HFF-Myc (cell line): ENCODE measurements at regions not wholly inside any gene's neighbourhood (a gene's known extent, or its start where the extent isn't known, plus 50 kb on each side); places are given as distances from the start of the nearest gene placed in this dataset.

Experiments used
- DNase-seq: peaks from one replicate; pipeline ENCODE4 v3.0.0-alpha.2; 2011; ENCODE audit warnings: low read depth; ENCODE audit errors: extremely low read depth
- H3K4me3 ChIP-seq: replicated peaks from 2 replicates; pipeline ENCODE4 v1.5.1; 2011; ENCODE audit warnings: low read depth, mild to moderate bottlenecking, control low read depth, low read length
- TF ChIP-seq, protein P1 (sequence below): IDR thresholded peaks from 2 replicates; pipeline ENCODE4 v1.5.1; 2012; ENCODE audit warnings: mild to moderate bottlenecking, low read depth, low read length, control low read depth; ENCODE audit errors: missing control alignments

DNA sequence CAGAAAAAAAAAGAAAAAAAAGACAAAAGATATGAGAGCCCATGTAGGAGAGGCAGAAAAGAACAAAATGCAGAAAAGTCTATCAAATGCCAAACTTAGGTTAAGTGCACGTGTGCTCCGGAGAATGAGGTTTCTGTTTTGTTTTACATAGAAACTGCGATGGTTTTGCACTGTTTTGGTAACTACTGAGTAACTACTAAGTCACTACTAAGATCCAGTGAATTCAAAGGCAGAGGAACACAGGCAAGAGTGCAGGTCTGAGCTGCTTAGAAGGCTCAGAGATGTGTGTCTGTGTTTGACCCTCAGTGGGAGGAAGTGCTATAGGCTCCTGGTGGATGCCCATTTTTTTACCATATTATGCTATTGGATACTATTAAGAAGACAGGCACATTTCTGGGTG, 299.3 kb downstream of the NDFIP2 start:
- no peak for DNase-seq
- H3K4me3 ChIP-seq = no peak overlapping the region
- TF ChIP-seq, protein P1, sequence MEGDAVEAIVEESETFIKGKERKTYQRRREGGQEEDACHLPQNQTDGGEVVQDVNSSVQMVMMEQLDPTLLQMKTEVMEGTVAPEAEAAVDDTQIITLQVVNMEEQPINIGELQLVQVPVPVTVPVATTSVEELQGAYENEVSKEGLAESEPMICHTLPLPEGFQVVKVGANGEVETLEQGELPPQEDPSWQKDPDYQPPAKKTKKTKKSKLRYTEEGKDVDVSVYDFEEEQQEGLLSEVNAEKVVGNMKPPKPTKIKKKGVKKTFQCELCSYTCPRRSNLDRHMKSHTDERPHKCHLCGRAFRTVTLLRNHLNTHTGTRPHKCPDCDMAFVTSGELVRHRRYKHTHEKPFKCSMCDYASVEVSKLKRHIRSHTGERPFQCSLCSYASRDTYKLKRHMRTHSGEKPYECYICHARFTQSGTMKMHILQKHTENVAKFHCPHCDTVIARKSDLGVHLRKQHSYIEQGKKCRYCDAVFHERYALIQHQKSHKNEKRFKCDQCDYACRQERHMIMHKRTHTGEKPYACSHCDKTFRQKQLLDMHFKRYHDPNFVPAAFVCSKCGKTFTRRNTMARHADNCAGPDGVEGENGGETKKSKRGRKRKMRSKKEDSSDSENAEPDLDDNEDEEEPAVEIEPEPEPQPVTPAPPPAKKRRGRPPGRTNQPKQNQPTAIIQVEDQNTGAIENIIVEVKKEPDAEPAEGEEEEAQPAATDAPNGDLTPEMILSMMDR = no peak

DNA sequence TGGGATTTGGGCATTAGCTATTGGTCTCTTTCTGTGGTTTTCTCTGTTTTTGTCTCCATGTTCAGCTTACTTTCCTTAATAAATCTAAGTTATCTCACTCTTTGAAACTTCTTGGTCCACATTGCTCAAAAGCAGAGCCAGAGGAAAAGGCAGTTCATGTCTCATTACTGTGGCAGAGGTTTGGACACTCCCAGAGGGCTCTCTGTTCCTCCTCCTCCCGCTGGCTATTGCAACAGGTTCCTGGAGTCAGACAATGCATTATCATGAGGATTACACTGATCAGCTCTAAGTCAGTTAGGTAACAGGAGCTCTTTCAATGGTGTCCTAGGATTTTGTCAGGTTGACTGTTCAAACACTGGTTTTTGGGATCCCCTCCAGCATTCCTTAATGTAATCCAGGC, 298.8 kb downstream of the NDFIP2 start:
- no peak overlapping the region for H3K4me3 ChIP-seq
- TF ChIP-seq, protein P1 = no peak
- no peak for DNase-seq

DNA sequence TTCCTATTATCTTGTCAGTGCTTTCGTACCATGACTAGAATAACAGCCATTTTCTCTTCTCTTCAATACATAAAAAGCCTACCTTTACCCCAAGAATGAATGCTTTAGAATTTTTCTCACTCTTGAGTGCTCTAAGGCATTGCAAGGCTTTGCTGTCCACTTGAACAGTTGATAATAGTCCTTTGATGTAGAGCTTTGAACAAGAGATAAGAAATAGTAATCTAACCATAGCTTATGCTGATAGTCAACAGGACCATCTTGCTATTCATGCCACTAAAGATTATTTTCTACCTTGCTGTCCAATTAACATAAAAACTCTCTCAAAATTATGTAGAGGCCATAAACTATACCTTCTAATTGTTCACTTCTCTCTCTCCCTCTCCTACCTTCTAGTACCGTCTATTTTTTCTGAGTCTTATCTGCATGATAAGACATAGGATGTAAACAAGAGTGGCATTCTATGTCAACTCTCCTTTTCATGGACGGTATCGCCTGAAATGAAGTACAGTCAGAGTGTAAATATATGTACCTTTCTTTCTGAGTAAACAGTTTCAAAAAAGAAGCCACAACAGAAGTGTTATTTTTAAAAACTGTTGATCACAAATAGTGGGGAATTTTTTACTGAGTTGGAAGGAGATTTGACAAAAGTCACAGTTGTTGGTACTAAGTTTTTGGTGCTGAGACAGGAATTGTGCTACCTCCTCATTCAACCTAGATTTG, 297.9 kb downstream of the NDFIP2 start:
- H3K4me3 ChIP-seq = no peak overlapping the region
- DNase-seq = no peak
- TF ChIP-seq, protein P1 = no peak

DNA sequence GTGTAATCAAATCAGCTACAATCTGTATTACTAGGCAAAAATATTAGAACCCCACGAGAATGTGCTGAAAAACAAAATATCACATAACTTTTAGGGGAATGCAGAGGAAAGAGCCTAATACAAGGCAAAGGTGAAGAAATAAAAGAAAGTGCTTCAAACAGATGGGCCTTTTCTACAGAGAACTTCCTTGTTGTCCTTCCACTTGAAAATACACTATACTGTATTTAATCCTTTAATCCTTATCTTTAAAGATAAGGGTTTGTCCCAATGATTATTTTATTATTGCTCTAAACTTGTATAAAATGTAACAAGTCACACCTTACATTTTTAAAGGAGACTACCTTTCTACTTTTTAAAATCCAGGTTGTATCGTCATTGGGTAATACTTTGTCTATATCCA, 296.5 kb downstream of the NDFIP2 start:
- H3K4me3 ChIP-seq = no peak overlapping the region
- TF ChIP-seq, protein P1 = no peak
- no peak for DNase-seq

DNA sequence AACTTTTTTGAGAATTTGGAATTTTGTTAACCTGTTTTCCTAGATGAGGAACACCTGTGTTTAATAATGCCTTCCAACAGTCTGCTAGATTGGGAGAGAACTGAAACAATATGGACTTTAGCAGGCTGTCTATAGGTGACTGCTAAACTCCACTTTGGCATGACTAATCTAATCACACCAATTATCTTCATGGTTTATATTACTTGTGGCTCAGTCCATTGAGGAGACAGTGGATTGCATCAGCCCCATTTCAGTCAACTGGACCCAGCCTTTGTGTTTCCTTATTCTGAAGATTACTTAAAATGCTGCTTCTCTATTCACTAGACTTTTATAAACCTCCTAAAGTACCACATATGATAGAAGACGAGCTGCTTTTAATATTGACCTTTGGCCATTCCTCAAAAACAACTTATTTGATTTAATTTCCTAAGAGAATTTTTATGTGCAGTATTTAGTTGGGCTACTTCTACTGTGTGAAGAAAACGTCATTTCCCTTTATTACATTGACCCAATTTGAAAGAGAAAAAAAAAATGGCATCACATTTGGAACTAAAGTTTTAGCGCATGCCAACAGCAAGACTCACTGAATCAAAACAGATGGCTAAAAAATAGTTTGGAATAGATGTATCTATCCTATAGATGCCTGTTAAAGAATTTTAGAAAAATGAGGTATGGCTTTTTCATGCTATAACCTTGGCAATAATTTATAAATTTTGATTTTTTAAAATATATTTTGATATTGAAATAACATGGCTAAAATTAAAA, 295.8 kb downstream of the NDFIP2 start:
- TF ChIP-seq, protein P1 = no peak
- no peak overlapping the region for H3K4me3 ChIP-seq
- DNase-seq = no peak

DNA sequence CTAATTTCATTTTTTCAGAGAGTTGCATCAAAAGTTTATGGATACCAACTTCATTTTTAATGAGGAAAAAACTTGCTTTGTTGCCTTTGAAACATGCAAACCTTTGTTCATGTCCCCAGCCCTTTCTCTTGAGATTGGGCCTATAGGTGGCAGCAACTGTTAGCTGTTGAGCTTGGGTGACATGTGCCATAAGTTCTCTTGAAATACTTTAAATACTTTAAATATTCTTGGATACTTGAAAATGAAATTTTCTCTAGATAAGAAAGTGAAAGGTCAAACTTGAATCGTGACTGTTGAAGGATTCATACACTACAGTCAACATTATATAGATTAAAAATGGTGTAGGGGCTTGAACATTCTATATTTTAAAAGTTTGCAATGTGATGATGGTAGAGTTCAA, 294.9 kb downstream of the NDFIP2 start:
- no peak overlapping the region for H3K4me3 ChIP-seq
- peak; percentile 59 for DNase-seq
- TF ChIP-seq, protein P1 = peak; percentile 73
